ENCODE measurements at regions not wholly inside any gene's neighbourhood (a gene's known extent, or its start where the extent isn't known, plus 50 kb on each side); places are given as distances from the start of the nearest gene placed in this dataset.

- Histone ChIP-seq H3K27ac (ENCODE audit: extremely low read depth, low read depth, low read length) (no peak overlapping the region), H3K4me1 (ENCODE audit: control insufficient read depth, insufficient read depth, low read length) (no peaks in the 10 kb centered on the region), H3K4me3 (ENCODE audit: low read depth, low read length) (no peak overlapping the region), H3K36me3 (ENCODE audit: control insufficient read depth in 2 of 2, insufficient read depth in 1 of 2, low read length in 2 of 2) (no peaks in the 10 kb centered on the region), H3K9me3 (ENCODE audit: control insufficient read depth, insufficient read depth, low read depth, low read length) (no peaks in the 10 kb centered on the region)
- TF ChIP-seq EGR2 (tag by site-specific recombination; IDR thresholded peaks at IDR 0.05; ENCODE audit: low read depth) (peak; percentile 12; the same call in 1 of the 2 replicates), ZNF501 (tag by site-specific recombination; IDR thresholded peaks at IDR 0.05) (no peak), ZNF391 (tag by site-specific recombination; IDR thresholded peaks at IDR 0.05; ENCODE audit: borderline replicate concordance, low read depth) (no peak), ZNF560 (tag by site-specific recombination; IDR thresholded peaks at IDR 0.05; ENCODE audit: borderline replicate concordance) (no peak), ZFP41 (tag by site-specific recombination; IDR thresholded peaks at IDR 0.05; ENCODE audit: borderline replicate concordance) (no peak), ZFHX2 (tag by site-specific recombination; conservative IDR thresholded peaks at IDR 0.05) (peak; percentile 25; the same call in 1 of the 2 replicates), ZNF658 (tag by site-specific recombination; IDR thresholded peaks at IDR 0.05) (no peak), ZNF26 (tag by site-specific recombination; IDR thresholded peaks at IDR 0.05) (no peak), ZNF600 (tag by site-specific recombination; IDR thresholded peaks at IDR 0.05) (no peak), ZNF169 (tag by site-specific recombination; IDR thresholded peaks at IDR 0.05) (no peak), ZNF677 (tag by site-specific recombination; IDR thresholded peaks at IDR 0.05) (no peak), ZNF629 (tag by site-specific recombination; IDR thresholded peaks at IDR 0.05) (no peak), ZNF791 (tag by site-specific recombination; IDR thresholded peaks at IDR 0.05) (no peak), ZFP3 (tag by site-specific recombination; IDR thresholded peaks at IDR 0.05; ENCODE audit: low read depth) (no peak), ZNF311 (tag by site-specific recombination; IDR thresholded peaks at IDR 0.05; ENCODE audit: borderline replicate concordance) (no peak), ZBTB1 (tag by site-specific recombination; IDR thresholded peaks at IDR 0.05) (no peak), KLF9 (tag by site-specific recombination; IDR thresholded peaks at IDR 0.05; ENCODE audit: low read depth) (no peak), ZNF704 (tag by site-specific recombination; IDR thresholded peaks at IDR 0.05) (no peak)
- ChIA-PET CTCF (no interaction called here), POLR2A (no interaction called here)
Measured at GRCh38 chr18:10261344-10262276, 192.8 kb upstream of the APCDD1 start.

GRCh38 chr18:10262566-10262965, 191.9 kb upstream of the APCDD1 start:
- no peak for TF ChIP-seq ZNF155 (tag by site-specific recombination; IDR thresholded peaks at IDR 0.05)
- no peak for TF ChIP-seq ZNF548 (tag by site-specific recombination; IDR thresholded peaks at IDR 0.05)
- no peak for TF ChIP-seq ZNF140 (tag by site-specific recombination; IDR thresholded peaks at IDR 0.05)
- no peak for TF ChIP-seq ZNF48 (tag by site-specific recombination; IDR thresholded peaks at IDR 0.05)
- no peak for TF ChIP-seq ZXDB (tag by site-specific recombination; IDR thresholded peaks at IDR 0.05)
- TF ChIP-seq ZBTB44 (tag by site-specific recombination; IDR thresholded peaks at IDR 0.05) = no peak
- ChIA-PET CTCF (interaction anchor here (0.6 kb wide), 1 partner anchor 14 kb away, joined by 4 read pairs; no protein-coding TSS in a partner anchor), POLR2A (no interaction called here)
- H3K4me1 ChIP-seq (ENCODE audit: control insufficient read depth, insufficient read depth, low read length) = no peaks in the 10 kb centered on the region
- H3K27ac ChIP-seq (ENCODE audit: extremely low read depth, low read depth, low read length) = no peak overlapping the region
- no peak overlapping the region for H3K4me3 ChIP-seq (ENCODE audit: low read depth, low read length)
- H3K9me3 ChIP-seq (ENCODE audit: control insufficient read depth, insufficient read depth, low read depth, low read length) = no peaks in the 10 kb centered on the region
- H3K36me3 ChIP-seq (ENCODE audit: control insufficient read depth in 2 of 2, insufficient read depth in 1 of 2, low read length in 2 of 2) = no peaks in the 10 kb centered on the region
